ENCODE measurements at regions not wholly inside any gene's neighbourhood (a gene's known extent, or its start where the extent isn't known, plus 50 kb on each side); places are given as distances from the start of the nearest gene placed in this dataset.
"Not testable (repeated sequence)": the region's sequence is repeated elsewhere in the genome, so short reads cannot be mapped to it uniquely, and the experiment has no call there.

DNA sequence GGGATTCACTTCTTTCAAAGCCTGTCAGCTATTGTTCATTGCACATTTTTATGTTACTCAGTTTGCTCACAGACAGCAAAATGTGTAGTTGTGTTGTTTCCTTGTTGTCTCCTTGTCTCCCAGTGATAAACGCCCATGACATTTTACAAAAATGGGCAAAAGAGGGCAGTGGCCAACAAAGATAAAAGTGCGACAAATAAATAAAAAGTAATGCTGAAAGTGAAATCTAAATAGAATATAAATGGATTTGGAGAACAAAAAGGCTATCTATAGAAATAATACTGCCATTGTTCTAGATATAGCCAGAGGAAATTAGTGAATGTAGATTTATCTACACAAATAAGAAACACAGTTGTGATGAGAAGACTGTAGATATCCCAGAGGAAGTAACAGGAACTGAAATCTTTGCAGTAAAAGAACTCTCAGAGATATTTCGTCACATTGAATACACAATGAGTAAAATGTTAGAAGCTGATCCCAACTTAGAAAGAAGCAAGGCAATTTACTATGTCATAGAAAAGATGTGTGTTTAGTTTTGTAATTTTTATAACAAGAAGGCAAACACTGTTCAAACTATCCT, 1186.2 kb upstream of the FAM98A start:
- DNase-seq, result no peak

DNA sequence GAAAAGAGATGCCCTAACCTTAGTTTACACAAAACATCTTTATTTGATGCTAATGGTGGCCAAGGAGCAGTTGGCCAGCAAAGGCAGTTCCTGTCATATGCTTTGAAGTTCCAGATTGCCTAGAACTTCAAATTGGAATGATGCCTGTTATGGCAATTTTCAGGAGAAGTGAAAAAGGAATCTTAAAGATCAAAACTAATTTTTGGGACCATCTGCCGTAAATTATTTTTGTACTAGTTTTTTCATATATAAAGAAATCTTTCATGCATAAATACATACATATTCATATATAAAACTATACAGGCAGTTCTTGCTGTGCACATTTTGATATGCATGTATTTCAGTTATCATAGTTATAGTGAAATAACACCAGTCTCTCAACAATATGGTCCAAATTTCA, 1185.6 kb upstream of the FAM98A start:
- DNase-seq, result no peak

DNA sequence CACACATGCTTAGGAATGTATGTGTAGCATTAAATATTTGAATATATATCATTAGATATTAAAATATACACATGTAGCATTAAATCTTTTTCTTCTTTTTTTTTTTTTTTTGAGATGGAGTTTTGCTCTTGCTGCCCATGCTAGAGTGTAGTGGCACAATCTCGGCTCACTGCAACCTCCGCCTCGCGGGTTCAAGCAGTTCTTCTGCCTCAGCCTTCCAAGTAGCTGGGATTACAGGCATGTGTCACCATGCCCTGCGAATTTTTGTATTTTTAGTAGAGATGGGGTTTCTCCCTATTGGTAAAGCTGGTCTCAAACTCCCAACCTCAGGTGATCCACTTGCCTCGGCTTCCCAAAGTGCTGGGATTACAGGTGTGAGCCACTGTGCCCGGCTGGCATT, 1151.6 kb upstream of the FAM98A start:
- DNase-seq, result not testable (repeated sequence)

DNA sequence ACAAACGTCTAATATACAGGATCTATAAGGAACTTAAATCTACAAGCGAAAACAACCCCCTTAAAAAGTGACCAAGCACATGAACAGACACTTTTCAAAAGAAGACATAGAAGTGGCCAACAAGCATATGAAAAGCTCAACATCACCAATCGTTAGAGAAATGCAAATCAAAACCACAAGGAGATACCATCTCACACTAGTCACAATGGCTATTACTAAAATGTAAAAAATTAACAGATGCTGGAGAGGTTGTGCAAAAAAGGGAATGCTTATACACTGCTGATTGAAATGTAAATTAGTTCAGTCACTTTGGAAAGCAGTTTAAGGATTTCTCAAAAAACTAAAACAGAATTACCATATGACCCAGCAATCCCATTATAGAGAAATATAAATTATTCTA, 1148.5 kb upstream of the FAM98A start:
- DNase-seq, result no peak

DNA sequence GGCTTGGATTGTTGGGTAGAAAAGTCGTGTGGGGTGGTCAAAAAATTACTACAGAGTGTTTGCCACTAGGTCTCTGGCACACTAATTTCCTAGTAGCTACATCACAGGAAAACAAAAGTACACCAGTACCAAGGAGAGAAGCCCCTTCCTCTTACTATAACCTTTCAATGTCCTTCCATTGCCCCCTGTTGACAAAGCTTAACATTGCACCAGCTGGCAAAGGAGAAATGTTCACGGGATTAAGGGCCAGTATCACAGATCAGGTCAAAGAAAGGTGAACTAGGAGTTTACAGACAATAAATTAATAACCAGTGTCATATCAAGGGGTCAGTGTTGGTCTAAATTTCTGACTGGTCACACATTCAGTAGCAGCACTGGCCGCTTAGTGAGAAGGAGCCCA, 1139.6 kb upstream of the FAM98A start:
- no peak for DNase-seq

DNA sequence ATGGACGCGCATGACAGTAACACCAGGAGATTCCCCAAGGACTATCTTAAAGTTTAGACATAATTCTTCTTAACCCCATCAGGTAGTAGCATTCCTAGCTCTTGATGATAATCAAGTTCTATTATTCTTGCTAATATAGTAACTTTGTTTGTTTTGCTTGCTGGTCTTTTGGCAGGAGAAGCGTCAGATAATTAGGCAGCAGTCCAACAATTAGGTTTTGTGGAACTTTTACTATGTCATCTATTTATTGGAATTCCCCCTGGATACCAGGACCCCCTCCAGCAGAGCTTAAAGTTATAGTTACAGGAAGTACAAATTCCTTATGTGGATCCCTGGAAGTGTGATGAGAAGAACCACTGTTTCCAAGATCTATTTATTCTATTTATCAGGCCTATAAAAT, 1138.0 kb upstream of the FAM98A start:
- DNase-seq, result no peak

DNA sequence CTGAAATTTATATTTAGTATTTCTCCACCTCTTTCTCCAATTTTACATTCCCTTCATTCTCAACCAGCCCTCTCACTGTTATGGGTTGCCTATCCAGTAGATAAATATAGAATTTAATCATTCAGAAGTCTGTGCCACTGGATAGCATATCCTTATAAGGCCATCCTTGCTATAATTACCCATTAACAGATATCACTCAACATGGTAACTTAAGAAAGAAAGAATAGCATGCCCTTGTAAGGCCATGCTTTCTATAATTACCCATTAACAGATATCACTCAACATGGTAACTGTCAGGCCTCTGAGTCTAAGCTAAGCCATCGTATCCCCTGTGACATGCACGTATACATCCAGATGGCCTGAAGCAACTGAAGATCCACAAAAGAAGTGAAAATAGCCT, 1137.4 kb upstream of the FAM98A start:
- DNase-seq, result no peak

DNA sequence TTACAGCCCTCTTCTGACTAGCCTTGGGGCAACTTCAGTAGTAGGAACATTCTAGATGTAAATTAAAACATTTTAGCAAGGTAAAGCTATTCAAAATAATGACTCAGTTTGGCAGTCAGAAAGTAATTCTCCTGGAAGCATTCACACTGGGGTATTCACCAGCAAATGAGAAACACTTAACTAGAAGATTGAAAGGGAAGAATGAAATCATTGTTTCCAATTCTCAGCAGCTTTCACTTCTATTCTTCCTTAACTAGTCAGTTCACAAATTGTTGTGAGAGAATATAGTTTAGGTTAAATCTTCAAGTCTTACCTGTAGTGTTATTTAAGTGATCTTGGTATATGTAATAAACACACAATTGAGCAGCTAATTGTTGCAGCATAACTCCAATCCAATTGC, 1135.6 kb upstream of the FAM98A start:
- DNase-seq, result no peak

DNA sequence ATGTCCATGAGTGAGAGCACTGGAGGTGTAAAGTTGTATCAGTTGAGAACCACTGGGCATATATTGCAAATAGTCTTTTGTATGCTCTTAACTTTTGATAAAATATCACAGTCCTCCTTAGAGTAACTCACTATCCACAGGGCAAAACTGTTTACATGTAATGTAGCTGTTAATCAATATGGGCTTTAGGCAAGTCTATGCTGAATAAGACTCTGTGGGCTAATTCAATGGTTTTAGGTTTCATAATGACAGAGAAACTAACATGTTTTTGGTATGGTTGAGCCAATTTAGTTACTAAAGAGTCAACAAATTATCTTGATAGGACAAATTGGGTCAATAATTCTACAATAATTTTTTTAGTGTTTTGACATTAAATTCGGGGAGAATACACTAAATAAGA, 1134.9 kb upstream of the FAM98A start:
- DNase-seq, result no peak

DNA sequence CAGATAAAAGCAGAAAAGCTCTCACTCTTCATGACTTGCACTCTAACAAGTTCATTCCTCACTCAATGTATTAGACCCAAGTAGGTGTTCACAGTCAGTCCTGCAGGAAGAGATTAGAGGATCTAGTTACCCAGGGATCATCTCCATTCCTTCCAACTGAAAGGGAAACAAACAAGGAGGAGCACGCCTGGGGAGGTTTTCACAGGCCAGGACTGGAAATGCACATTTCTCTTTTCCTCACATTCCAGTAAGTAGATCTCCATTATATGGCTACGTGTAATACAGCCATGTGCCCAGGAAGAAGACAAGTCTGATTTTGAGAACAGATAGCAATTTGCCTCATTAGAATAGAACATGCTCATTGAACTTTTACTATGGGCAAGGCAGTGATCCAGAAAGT, 1132.2 kb upstream of the FAM98A start:
- no peak for DNase-seq

DNA sequence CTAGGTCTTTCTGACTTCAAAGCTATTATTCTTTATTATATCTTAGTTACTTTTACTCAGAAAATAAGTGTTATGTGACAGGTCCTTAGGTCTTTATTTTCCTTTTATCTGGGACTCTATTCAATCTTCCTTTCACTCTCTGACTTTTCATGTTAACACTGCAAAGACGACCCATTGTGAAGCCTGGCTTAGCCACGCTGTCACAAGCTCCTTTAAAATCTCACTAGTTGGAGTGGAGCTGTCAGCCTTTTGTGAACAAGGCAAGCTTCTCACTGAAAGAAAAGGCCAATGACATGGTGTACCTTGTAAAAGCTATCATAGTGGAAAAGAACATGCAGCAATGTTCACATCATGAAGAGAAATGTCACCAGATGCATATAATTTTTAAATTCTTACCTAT, 1130.7 kb upstream of the FAM98A start:
- DNase-seq, result no peak

DNA sequence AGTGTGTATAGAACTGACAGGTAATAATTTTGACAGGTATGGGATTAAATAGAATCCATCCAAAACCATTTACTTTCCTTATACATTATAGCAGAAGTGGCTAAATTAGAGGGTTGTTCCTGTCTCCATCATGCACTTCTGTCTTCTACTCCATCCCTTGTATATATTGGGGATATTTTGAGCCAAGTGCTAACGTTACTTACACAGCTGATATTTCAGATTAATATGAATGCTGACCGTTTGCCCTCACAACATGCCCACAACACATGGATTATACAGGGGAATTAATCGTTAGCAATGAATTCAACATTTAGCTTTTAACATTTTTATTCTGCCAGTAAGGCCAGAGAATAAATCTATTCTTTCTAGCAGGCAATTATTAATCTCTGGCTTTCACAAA, 1125.0 kb upstream of the FAM98A start:
- DNase-seq, result no peak

DNA sequence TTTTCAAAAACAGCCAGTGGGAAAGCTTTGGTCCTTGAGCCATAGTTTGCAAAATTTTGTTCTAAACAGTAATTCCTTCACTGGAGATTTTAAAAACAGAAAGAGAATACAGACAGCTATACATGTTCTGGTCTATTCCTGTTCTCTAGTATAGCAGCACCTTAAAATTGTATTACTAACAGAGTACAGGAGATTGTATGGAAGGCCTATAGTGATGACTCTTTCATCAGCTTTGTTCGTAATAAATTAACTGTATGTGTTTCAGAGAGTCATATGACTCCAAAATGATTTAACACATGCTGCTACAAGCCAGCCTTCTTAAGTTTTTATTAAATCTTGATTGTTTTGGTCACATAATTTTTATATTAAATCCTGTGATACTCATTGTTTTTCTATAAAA, 1124.6 kb upstream of the FAM98A start:
- DNase-seq, result no peak

DNA sequence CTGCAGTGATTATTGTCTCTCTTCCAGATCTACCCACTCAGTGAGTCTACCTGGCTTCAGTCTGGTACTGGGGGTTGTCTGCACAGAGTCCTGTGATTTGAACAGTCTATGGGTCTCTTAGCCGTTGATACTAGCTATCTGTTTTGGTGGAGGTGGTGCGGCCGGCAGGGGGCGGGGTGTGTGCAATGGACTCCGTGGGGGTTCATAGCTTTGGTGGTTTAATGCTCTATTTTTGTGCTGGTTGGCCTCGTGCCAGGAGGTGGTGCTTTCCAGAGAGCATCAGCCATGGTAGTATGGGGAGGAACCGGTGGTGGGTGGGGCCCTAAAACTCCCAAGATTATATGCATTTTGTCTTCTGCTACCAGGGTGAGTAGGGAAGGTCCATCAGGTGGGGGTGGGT, 1120.1 kb upstream of the FAM98A start:
- DNase-seq, result no peak

DNA sequence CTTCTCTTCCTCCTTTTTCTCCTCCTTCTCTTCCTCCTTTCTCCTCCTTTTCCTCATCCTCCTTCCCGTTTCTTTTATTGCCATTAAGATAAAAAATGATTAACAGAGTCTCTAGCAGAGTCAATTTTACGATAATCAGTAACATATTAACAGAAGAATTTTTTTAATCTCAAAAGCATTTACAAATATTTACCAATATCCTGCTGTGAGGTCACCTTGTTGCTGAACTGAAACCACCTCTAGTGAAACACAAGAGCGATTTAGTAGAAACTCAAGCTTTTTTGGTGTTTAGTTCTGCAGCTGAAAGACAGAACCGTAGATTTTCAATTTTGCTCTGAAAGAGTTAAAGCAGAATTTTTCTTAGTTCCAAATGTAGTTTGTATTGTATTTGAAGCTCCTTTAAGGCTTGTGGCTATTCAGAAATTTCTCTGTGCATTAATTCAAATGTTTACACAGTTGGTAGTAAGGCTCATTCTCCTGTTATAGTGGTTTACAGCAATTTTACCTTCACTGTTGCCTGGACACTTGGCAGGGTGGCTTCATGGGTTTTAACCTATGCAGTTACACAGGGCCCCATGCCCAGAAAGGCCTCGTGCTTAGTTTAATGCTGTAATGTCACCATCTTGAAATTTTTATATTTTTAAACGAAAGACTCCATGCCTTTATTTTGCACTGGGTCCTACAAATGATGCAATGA, 1106.6 kb upstream of the FAM98A start:
- DNase-seq, result no peak

DNA sequence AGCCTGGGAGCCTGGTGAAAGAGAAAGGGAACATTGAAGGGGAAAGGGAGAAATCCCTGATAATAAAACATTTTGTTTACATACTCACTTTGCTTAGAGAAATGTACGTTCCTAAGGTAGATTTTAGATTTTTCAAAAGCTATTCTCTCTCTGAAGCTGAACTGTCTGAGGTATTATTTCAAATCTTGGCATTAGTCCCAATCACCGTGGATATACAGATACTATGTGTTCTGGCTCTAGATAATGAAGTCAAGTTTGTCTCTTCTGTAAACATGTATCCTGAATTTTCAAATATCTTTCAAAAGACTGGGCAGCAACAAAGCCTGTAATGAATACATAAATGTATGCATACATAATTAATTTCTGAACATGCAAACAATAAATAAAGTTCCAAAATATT, 1104.2 kb upstream of the FAM98A start:
- DNase-seq, result no peak

DNA sequence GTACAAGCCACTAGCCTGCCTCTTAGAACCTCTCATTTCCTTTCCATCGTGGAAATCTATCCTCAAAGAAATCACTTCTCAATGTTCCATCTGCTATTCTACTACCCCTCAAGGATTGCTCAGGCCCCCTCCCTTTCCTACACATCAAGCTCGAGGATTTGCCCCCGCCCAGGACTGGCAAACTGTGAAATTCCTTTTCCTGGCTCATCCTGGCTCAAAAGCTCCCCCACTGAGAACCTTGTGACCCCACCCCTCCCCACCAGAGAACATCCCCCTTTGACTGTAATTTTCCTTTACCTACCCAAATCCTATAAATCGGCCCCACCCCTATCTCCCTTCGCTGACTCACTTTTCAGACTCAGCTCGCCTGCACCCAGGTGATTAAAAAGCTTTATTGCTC, 1103.3 kb upstream of the FAM98A start:
- DNase-seq, result not testable (repeated sequence)

DNA sequence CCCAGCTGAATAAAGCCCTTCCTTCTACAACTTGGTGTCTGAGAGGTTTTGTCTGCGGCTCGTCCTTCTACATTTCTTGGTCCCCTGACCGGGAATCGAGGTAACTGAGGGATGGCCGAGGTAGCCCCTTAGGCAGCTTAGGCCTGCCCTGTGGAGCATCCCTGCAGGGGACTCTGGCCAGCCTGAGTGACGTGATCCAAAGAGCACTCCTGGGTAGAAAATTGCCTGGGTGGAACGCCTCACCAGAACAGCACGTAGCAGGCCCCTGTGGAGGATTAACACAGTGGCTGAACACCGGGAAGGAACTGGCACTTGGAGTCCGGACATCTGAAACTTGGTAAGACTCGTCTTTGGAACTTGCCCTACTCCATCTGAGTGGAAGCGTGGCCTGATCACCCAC, 1078.5 kb upstream of the FAM98A start:
- not testable (repeated sequence) for DNase-seq

DNA sequence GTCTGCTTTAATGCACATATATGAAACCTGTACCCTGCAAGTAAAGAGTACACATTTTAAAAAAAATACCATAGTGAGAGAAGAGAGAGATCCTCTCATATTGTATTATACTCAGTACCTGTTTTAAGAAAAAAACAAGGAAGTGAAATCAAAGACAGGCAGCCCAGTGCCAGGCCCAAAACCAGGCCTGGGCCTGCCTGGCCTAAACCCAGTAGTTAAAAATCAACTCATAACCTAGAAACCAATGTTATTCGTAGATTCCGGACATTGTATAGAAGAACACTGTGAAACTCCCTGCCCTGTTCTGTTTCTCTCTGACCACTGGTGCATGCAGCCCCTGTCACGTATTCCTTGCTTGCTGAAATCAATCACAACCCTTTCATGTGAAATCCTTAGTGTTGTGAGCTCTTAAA, 1078.0 kb upstream of the FAM98A start:
- DNase-seq, result not testable (repeated sequence)

DNA sequence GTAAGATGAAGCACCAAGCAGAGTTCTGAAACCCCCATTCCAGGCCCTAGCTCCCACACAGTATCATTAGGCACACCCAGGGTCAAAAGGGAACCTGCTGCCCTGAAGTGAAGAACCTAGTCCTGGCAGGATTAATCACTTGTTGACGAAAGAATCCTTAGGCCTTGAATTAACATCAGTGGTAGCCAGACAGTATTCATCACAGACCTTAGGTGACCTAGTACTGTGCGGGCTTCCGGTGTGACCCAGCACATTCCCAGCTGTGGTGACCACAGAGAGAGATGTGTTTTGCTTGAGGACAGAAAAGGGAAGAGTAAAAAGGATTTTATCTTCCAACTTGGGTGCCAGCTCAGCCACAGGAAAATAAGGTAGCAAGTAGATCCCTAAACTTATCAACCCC, 1071.4 kb upstream of the FAM98A start:
- no peak for DNase-seq

DNA sequence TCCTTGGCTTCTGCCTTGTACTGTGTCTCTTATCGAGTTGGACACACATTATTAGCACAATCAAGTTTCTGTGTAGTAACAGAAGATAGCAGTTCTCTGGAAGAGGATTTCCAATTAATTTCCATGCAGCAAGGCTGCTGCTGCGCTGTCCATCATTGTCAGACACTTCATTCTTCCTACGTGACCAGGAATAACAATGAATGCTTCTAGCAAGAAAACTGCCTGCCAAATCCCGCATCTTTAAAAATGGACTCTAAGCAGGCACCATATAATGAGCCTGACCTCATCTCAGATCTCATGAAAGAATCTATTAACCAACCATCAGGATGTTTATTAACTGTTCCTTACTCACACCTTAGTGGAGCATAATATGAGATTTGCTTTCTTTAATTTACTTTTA, 1067.7 kb upstream of the FAM98A start:
- no peak for DNase-seq

DNA sequence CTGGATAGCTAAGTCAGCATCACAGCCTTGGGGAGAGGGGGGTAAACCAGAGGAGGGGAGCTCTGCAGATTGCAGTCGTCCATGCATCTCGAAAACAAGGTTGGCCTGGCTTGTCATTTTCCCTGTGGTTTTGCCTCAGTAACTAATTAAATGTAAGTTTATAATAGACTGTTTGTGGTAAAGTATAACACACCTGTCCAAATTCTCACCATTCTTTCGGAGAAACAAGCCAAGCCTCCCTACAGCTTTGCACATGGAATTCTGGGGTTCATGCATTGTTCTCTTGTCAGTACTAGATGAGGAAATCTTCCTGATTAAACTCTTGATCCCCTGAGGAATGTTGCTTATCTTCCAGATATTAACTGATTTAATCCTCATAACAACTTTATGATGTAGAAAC, 1065.2 kb upstream of the FAM98A start:
- DNase-seq, result no peak

DNA sequence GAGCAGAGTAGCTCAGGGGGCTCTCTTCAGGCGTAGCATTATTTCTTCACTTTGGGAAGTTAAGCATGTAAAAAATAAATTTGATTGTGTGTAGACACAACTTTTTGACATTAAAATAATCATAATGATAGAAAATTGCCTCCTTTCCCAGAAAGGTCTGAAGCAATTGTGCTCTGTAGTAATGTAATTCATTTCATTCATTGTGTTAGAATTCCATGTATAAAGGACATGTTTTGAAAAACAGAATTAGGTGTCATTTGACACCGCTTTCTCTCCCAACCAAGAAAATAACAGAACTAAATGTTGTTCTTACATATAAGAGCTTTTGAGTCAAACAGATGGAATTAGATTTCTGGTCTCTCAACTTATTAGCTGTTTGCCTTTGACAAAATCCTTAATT, 1064.2 kb upstream of the FAM98A start:
- no peak for DNase-seq

DNA sequence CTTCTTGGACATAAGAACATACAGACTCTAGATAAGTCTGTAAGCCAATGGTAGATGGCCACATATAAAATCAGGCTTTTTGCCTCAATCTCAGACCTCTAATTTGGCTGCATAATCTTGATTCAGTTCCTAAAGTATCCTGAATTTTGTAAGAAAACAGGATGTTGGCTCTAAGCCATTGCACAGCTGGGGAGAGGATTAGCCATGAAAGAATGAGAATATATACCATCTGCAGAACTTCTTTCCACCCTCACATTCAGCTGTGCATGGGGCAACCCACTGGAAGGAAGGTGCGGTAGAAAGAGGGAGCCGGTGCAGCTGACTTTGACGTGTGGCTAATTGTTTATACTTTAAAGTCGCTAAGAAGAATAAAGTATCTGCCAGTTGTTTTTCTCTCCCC, 1061.6 kb upstream of the FAM98A start:
- DNase-seq, result no peak

DNA sequence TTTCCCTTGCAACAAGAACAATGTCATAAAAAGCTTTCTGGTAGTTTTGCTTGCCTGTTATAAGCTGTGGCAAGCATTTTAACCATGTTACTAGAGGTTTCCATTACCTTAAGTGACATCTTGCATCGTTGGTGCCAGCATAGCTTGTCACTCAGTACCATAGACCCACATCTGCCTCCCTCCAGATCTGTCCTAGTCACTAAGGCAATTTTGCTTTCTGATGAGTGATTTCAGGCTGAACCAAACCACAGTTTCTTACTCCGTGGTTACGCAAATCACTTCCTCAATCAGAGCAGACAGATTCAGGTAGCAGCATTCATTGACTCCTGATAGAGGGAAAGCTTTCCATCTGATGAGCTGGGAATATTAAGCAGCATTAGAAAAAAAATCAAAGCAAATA, 1057.5 kb upstream of the FAM98A start:
- no peak for DNase-seq
